GM21526 (cell line): ENCODE measurements at regions not wholly inside any gene's neighbourhood (a gene's known extent, or its start where the extent isn't known, plus 50 kb on each side); places are given as distances from the start of the nearest gene placed in this dataset.
"Not testable (repeated sequence)": the region's sequence is repeated elsewhere in the genome, so short reads cannot be mapped to it uniquely, and the experiment has no call there.

Source experiments
- ATAC-seq: cut with Tn5 transposase; IDR thresholded peaks from one replicate; pipeline ENCODE4 v1.9.1; 2021; ENCODE audit warnings: moderate library complexity; ENCODE audit not compliant: unreplicated experiment, low FRiP score

DNA sequence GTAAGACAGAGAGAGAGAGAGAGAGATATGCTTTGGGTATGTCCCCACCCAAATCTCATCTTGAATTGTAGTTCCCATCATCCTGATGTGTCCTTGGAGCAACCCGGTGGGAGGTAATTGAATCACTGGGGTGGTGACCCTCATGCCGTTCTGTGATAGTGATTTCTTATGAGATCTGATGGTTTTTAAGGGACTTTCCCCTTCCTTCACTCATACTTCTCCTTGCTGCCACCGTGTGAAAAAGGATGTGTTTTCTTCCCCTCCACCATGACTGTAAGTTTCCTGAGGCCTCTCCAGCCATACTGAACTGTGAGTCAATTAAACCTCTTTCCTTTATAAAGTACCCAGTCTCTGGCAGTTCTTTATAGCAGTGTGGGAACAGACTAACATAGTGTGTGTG lies 60.3 kb downstream of the EOMES start:
- ATAC-seq = no peak

DNA sequence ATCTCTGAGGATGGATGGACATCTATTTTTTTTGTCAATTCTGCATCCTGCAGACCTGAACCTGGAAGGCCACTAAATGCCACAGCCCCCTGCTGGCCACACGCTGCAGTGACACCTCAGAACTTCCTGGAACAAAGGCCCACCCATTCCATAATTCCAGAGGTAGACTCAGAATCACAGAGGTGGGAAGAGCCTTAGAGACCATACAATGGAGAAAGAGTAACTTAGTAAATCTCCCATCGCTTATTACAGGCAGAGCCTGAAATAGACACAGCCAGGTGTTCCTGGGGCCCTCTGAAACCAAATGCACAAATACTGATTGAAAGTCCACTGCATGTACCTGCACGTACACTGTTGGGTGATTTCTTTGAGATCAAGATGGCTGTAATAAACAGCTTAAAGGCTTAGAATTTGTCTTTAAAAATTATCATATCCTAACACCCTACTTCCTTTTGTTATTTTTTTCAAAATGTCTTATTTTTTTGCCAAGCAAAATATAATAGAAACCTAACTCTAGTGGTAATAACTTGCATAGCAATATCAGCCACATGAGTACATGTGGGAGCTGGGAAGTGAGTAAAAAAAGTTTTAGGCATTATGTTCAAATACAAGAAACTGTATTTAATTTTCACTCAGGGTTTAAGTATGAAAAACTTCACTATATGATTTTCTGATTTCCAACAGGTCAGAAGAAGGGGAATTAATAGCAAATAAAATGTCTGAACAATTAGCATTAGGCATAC lies 62.7 kb downstream of the EOMES start:
- ATAC-seq = peak; percentile 72

DNA sequence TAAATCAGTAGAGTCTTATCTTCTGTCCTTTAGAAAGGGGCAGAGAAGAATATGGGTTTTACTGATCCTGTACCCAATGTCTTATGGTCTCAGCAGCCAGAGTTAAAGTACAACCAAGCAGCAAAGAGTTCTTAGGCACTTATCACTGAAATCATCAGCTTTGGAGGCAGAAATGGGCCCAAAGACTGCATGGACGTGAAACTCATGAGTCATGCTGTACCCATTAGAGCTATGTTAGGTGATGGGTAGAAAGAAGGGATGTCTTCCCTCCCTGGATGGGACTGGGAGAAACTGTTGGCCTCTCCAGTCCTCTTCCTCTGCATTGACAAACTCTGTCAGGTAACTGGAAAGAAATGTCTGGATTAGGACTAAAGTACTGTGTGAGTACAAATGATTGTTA lies 63.4 kb downstream of the EOMES start:
- no peak for ATAC-seq

DNA sequence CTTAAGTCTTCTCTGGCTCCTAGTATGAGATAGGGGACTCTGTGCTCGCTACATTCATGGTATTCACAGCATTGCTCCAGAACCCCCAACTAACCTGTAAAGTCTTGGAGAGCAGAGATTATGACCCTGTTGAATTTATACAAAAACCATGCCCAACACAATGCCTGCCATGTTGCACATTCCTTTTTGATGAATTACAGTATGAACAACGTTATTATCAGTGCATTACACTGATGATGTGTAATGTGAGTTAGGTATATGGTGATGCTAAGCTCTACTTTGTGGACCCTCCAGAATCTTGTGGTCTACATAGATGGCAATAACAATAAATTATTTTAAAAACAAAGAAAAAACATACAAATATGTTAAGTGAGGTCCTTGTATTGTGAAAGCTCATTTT lies 64.3 kb downstream of the EOMES start:
- no peak for ATAC-seq

DNA sequence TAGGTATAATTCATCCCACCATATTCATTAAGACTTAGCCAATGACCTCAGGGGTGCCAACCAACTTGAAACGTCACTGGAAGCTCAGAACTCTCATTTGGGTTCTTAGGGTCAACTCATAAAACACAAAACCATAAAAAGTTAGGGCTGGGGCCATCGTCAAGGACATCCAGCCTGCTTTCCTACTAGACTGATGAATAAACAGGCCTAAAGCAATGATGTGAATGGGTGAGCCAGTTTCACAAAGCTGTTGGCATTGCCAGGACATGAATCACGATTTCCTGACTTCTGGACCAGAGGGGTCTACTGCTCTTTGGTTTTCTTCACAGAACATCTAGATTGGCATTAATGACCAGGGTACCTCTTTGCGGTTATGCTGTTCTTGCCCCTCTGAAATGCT lies 64.7 kb downstream of the EOMES start:
- no peak for ATAC-seq

DNA sequence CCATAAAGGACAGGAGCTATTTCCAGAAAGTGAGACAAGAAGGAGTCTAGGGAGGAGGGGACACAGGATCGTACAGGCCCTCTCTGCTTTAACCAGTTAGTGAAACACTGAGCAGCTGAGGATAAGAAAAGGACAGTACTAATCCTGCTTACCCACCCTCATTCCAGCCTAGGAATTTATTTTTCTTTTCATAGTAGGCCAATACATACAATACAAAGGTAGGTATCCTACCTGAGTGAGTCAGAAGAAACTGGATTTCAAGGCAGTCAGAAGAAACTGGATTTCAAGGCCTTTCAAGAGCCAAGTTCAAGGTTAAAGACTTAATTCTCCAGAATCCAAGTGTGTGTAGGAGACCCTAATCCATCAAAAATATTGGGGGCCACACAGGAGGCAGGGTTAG lies 65.3 kb downstream of the EOMES start:
- ATAC-seq = no peak

DNA sequence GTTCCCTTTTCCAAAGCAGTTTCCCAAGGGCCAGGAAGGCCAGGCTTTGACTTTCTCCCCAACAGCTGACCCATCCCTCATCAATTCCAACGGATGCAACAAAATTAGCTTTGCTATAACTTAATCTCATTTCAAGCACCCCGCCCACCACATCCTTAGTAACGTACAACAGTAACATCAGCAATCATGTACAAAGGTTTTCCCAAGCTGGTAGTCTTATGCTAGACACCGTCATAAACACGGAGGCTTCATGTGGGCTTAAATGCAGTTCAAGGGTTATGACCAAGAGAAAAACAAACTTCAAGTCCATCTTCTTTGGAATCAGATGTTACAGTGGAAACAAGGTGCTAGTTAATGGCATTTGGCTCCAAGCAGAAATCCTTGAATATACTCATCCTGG lies 66.6 kb downstream of the EOMES start:
- no peak for ATAC-seq

DNA sequence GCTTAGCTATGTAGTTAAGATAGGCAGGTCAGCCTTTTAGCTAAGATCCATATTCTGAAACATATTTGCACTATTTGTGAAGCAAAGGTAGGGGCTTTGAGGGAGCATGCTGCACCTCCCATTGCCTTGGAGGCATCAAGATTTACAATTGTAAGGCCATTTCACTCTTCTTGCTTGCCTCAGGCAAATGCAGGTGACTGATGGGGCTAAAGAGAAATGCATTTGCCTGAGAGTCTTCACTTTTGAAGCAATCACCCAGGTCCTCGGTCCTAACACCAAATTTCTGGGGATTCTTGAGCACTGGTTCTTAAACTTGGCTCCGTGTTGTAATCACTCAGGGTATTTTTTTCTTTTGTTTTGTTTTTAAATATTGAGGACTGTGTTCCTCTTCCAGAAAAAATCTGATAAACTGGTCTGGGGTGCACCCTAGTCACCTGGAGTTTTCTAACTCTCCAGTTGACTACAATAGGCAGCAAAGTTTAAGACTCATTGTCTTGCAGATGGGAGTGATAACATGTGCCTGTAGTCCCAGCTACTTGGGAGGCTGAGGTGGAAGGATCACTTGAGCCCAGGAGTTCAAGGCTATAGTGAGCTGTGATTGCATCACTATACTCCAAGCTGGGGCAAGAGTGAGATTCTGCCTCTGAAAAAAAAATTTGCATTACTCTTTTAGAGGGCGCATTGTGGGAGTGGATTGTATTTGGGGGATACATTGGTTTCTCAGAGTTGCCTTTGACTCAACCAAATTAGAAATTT lies 68.1 kb downstream of the EOMES start:
- ATAC-seq = no peak

DNA sequence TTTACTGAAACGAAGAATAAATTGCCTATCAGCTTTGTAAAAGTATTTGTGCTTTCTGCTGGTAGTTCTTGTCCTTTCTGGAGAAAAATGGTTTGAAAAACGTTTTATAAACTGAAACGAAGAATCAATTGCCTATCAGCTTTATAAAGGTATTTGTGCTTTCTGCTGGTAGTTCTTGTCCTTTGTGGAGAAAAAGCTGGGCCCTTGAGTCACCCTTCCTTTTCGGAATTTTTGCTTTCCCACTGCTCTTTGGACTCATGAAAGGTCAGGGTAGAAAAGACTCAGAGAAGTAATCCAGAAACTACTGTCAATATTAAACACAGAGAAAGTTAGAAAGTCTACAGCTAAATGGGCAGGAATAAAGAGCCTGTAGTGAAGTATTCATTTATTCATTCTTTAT lies 72.8 kb downstream of the EOMES start:
- ATAC-seq = no peak

DNA sequence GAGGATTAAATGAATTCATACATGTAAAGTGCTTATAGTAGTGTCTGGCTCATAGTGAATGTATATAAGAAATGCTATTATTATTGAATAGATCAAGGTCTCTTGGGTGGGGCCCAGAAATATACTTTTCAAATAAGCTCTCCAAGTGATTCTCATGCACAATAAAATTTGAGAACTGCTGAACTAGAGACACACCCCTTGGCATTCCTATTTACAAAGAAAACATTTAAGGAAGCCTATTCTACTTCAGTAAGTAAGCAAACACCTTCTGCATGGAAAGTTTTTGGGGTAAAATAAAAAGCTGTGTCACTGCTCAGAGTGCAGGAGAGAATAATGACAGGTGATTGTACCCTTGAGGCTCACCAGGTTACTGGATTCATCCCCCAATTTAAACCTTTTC lies 75.2 kb downstream of the EOMES start:
- no peak for ATAC-seq

DNA sequence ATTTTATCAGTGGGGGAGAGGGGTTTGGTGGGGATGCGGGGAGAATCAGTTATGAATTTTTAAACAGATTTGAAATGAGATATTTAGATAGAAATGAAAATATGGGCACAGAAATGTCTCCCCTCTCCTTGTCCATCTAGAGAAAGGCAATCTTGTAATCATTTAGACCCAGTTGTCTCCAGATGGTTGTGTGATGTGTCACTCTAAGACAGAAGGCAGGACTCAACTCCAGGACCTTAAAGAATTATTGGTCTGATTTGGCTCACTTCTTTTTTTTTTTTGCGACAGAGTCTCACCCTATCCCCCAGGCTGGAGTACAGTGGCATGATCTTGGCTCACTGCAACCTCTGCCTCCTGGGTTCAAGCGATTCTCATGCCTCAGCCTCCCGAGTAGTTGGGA lies 77.2 kb downstream of the EOMES start:
- no peak for ATAC-seq

DNA sequence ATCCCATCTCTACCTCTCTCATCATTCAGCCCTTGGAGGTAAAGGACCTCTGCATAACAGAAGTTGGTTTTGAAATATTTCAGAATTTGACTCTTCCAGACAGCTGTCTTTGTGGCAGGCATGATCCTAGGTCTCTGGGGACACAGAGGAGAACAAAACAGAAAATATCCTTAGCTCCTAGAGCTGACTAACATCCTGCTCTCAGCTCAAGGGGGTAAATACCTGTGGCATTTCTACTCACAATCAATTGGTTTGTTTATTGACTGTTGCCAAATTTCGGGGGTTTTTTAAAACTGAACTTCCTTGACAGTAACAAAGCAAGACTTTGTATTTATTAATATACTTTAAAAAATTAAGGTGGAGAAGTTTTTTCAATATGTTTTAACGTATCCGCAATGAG lies 78.8 kb downstream of the EOMES start:
- ATAC-seq = no peak

DNA sequence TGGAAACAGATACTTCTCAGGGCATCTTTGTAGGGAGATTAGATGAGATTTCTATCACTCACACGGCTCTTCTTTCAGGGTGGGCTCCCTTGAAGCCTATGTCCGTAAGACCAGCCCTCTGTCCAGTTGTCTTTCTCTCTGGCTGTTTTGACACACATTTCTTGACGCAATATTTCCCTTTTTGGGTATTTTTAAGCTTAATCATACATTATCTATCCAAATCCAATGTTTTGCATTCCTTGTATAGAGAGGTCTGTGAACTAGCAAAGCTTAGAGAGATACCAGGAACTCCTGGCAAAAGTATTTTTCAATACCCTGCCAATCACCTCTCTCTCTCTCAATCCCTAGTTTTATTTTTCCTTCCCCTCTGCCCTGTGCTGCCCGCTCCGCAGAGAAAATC lies 79.3 kb downstream of the EOMES start:
- no peak for ATAC-seq

DNA sequence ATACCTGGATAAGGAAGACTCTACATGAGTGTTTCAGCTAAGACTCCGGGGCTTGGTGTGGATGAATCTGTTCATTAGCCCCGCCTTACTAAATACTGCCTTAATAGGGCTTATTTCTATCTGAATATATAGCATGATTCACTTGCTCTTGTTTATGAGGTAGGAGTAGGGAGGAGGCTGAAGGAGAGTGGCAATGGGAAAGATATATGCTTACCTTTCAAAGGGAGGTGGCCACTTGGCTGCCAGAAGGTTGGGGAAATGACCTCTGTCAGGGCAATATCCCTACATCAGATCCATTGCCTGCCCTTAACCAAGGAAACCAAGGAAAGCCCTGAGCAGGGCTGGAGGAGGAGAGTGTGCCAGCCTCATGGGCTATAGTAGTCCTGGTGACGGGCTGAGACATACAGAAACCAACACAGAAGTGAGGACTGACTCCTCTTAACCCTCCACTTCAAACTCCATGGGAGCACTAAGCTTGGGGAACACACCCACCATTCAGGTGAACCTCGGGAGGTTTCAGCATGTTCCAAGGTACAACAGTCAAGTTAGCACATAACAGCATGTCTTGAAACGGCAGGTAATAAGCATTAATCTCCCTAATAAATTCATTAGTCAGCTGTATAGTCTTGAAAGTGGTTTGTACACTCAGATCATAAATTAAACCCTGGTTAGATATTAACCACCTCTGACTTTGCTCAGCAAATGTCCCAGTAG lies 80.1 kb downstream of the EOMES start:
- no peak for ATAC-seq

DNA sequence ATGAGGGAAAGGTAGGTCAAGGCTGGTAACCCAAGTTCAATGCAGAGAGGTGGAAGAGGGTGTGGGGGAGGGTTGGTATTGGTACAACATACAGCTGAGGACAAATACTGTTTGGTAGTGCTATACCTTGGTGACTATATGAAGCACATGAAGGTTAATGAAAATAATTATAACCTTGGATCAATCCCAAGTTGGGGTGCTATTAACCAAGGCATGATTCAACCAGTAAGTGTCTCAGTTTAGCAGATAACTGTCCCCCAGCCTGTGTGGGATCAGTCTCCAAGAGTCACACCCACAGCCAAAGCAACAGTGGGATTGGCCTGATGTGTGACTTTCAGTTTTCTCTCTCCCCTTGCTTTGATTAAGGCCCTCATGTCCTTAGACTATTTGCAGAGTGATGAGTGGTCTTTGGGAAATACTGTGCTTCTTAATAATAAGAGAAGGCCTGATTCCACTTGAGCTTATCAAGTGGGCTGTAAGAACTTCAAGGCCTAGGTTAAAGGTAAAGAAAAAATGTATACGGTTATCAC lies 80.8 kb downstream of the EOMES start:
- ATAC-seq = no peak

DNA sequence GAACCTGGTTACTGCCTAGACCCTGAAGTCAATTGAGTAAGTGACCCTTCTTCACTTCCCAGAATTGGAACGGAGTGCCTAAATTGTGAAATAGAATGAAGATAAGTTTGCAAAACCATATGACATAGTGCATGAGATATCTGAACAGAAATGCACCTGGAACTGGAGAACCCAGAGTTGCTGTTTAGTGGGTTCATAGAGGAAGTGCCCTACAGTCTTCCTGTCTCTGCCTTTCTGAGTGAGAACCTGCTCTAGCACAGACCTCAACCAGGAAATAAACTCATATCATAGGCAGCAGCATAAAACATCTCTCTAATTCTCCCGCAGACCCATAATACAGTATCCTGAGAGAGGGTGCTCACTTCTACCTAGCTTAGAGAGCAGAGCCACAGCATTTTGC lies 82.9 kb downstream of the EOMES start:
- no peak for ATAC-seq

DNA sequence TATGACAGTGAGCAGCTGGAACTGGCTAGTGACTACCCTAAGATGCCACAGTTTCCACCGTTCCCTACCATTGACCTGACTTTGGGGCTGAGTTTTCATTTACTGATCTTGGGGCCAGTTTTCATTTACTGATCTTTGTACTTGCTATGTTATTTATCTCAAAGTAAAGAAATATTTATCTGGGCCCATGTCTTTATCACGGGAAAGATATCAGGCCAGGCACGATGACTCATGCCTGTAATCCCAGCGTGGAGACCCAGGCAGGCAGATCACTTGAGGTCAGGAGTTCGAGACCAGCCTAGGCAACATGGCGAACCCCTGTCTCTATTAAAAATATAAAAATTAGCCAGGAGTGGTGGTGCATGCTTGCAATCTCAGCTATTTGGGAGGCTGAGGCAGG lies 83.5 kb downstream of the EOMES start:
- no peak for ATAC-seq

DNA sequence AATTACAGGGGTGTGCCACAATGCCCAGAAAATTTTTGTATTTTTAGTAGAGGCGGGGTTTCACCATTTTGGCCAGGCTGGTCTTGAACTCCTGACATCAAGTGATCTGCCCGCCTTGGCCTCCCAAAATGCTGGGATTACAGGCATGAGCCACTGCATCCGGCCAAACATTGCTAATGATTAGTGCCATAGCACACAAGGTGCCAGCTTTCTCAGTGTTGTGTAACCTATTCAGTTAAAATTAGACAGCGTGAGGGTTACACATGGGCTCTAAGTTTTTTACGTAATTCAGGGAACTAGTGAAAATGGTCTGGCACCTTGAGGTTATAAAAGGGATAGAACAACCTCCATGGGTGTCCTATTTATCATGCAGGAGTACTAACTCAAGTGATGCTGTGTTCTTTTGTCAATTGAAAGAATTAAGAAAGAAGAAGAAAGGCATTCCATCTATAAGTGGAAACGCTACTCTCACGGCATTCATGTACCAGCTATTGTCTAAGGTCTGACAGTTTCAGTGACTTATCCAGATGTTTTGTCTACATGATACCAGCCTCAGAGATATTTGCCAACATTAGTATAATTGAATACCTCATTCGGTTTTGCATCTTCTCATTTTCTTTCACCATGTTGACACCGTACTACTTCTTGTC lies 84.7 kb downstream of the EOMES start:
- no peak for ATAC-seq

DNA sequence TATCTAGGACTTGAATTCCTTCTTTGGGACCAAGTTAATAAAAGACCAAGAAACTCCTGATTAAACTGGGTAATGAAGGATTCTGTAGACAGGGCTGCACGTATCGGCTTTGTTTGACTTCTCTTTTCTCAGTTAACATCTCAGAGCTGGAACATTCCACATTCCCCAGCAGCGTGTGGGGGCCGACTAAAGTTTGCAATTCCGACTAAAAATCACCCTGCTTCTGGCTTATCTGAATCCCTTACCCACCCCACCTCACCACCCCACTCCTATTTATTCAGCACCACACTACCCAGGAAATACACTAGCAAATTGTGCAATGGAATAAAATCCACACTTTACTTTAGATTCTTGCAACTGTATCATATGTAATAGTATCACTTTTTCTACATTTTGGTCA lies 87.1 kb downstream of the EOMES start:
- ATAC-seq = not testable (repeated sequence)

DNA sequence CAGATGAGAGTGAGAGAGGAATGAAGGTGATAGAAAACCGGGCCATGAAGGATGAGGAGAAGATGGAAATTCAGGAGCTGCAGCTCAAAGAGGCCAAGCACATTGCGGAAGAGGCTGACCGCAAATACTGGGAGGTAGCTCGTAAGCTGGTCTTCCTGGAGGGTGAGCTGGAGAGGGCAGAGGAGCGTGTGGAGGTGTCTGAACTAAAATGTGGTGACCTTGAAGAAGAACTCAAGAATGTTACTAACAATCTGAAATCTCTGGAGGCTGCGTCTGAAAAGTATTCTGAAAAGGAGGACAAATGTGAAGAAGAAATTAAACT lies 88.9 kb downstream of the EOMES start:
- ATAC-seq = peak; percentile 9
